ENCODE measurements at regions not wholly inside any gene's neighbourhood (a gene's known extent, or its start where the extent isn't known, plus 50 kb on each side); places are given as distances from the start of the nearest gene placed in this dataset.
"Not testable (repeated sequence)": the region's sequence is repeated elsewhere in the genome, so short reads cannot be mapped to it uniquely, and the experiment has no call there.

GRCh38 chr2:88897715-88898114 is 206.2 kb downstream of the RPIA start:
- no peak for TF ChIP-seq CTCF (conservative IDR thresholded peaks at IDR 0.05; ENCODE audit: control insufficient read depth, insufficient read depth, low read depth, low read length)
- no peak overlapping the region for H3K4me3 ChIP-seq (ENCODE audit: control insufficient read depth, low read depth, low read length)
- DNase-seq (ENCODE audit: low read depth), result no peak

- TF ChIP-seq CTCF (conservative IDR thresholded peaks at IDR 0.05; ENCODE audit: control insufficient read depth, insufficient read depth, low read depth, low read length), result peak; percentile 73
- DNase-seq (ENCODE audit: low read depth), result peak; percentile 34
- H3K4me3 ChIP-seq (ENCODE audit: control insufficient read depth, low read depth, low read length), result no peak overlapping the region
Observed at GRCh38 chr2:88903749-88904353, 212.4 kb downstream of the RPIA start.

GRCh38 chr2:88913280-88913679 is 221.8 kb downstream of the RPIA start:
- no peak for DNase-seq (ENCODE audit: low read depth)
- TF ChIP-seq CTCF (conservative IDR thresholded peaks at IDR 0.05; ENCODE audit: control insufficient read depth, insufficient read depth, low read depth, low read length), result no peak
- no peak overlapping the region for H3K4me3 ChIP-seq (ENCODE audit: control insufficient read depth, low read depth, low read length)

- DNase-seq (ENCODE audit: low read depth), result peak; percentile 39
- H3K4me3 ChIP-seq (ENCODE audit: control insufficient read depth, low read depth, low read length), result no peak overlapping the region
- TF ChIP-seq CTCF (conservative IDR thresholded peaks at IDR 0.05; ENCODE audit: control insufficient read depth, insufficient read depth, low read depth, low read length), result peak; percentile 75
Observed at GRCh38 chr2:88919087-88919738, 227.7 kb downstream of the RPIA start.

- not testable (repeated sequence) for DNase-seq (ENCODE audit: low read depth); H3K4me3 ChIP-seq (ENCODE audit: control insufficient read depth, low read depth, low read length)
Observed at GRCh38 chr2:88920399-88920798, 228.9 kb downstream of the RPIA start.

GRCh38 chr2:88924533-88924932 is 233.1 kb downstream of the RPIA start:
- no peak overlapping the region for H3K4me3 ChIP-seq (ENCODE audit: control insufficient read depth, low read depth, low read length)
- no peak for DNase-seq (ENCODE audit: low read depth)
- no peak for TF ChIP-seq CTCF (conservative IDR thresholded peaks at IDR 0.05; ENCODE audit: control insufficient read depth, insufficient read depth, low read depth, low read length)

GRCh38 chr2:88925770-88926462 is 234.4 kb downstream of the RPIA start:
- no peak for DNase-seq (ENCODE audit: low read depth)
- no peak overlapping the region for H3K4me3 ChIP-seq (ENCODE audit: control insufficient read depth, low read depth, low read length)
- TF ChIP-seq CTCF (conservative IDR thresholded peaks at IDR 0.05; ENCODE audit: control insufficient read depth, insufficient read depth, low read depth, low read length), result no peak
